GM12878 (cell line): ENCODE measurements at regions not wholly inside any gene's neighbourhood (a gene's known extent, or its start where the extent isn't known, plus 50 kb on each side); places are given as distances from the start of the nearest gene placed in this dataset.

ENCODE experiments used
- NRF1 ChIP-seq: conservative IDR thresholded peaks from 2 replicates; pipeline ENCODE4 v1.6.1; 2011; ENCODE audit warnings: mild to moderate bottlenecking, low read depth, low read length, improper control_type of control experiment
- POLR2A ChIP-seq: IDR thresholded peaks from 2 replicates; pipeline ENCODE4 v1.6.1; 2011; ENCODE audit warnings: low read depth, mild to moderate bottlenecking, low read length
- TF ChIP-seq, protein P1 (sequence below): fragments of 450-650 bp; IDR thresholded peaks from 2 replicates; pipeline ENCODE4 v1.6.1; 2017; ENCODE audit warnings: borderline replicate concordance

GRCh38 chr2:191612496-191612895, 65.4 kb upstream of the NABP1 start:
- TF ChIP-seq, protein P1, sequence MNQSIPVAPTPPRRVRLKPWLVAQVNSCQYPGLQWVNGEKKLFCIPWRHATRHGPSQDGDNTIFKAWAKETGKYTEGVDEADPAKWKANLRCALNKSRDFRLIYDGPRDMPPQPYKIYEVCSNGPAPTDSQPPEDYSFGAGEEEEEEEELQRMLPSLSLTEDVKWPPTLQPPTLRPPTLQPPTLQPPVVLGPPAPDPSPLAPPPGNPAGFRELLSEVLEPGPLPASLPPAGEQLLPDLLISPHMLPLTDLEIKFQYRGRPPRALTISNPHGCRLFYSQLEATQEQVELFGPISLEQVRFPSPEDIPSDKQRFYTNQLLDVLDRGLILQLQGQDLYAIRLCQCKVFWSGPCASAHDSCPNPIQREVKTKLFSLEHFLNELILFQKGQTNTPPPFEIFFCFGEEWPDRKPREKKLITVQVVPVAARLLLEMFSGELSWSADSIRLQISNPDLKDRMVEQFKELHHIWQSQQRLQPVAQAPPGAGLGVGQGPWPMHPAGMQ, result no peak
- TF ChIP-seq NRF1 (no peak), POLR2A (no peak)
